ENCODE measurements at regions not wholly inside any gene's neighbourhood (a gene's known extent, or its start where the extent isn't known, plus 50 kb on each side); places are given as distances from the start of the nearest gene placed in this dataset.
"Not testable (repeated sequence)": the region's sequence is repeated elsewhere in the genome, so short reads cannot be mapped to it uniquely, and the experiment has no call there.

DNA sequence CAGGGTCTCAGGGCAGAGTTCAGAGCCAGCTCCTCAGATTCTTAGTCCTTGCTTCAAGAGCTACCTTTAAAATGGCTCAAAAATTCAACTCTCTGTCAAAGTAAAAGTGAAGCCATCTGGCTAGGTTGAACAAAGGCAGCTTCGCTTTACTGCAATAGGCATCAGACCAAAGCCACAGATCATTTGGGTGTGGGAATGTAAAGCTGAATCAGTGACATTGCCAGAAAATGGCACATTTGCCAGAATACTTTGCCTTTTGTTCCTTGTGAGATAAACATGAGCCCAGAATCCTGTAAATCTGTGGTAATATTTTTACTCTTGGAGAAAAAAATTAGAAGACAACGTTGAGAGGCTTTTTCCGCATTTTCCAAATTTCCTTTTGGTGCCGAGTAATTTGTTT is 210.5 kb downstream of the PALM2AKAP2 start:
- no peak overlapping the region for H3K4me3 ChIP-seq (ENCODE audit: low read depth in 1 of 2, low read length in 2 of 2)
- peaks cover 0 to 3% of the 10 kb centered on the region in 2 donors for H3K9me3 ChIP-seq (ENCODE audit: control insufficient read depth in 1 of 2, low read length in 2 of 2)
- no peaks in the 10 kb centered on the region for H3K4me1 ChIP-seq (ENCODE audit: control insufficient read depth in 1 of 2, insufficient read depth in 2 of 2, low read length in 2 of 2)
- H3K36me3 ChIP-seq (ENCODE audit: control insufficient read depth in 1 of 2, insufficient read depth in 2 of 2, low read length in 2 of 2), result no peaks in the 10 kb centered on the region
- no peaks in the 10 kb centered on the region for H3K27me3 ChIP-seq (ENCODE audit: low read depth, low read length)
- no peak overlapping the region for H3K27ac ChIP-seq (ENCODE audit: low read length)

DNA sequence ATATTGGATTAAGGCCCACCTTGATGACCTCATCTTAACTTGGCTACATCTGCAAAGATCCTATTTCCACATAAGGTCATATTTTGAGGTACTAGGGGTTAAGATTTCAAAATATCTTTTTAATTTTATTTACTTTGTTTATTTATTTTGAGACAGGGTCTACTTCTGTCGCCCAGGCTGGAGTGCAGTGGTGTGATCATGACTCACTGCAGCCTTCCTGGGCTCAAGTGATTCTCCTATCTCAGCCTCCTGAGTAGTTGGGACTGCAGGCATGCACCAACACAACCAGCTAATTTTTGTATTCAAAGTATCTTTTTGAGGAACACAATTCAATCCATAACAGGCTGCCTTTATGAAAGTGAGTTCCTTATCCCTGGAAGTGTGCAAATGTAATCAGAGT is 212.3 kb downstream of the PALM2AKAP2 start:
- Histone ChIP-seq H3K4me3 (ENCODE audit: low read depth in 1 of 2, low read length in 2 of 2) (no peak overlapping the region), H3K9me3 (ENCODE audit: control insufficient read depth in 1 of 2, low read length in 2 of 2) (peaks cover 0 to 3% of the 10 kb centered on the region in 2 donors)

GRCh38 chr9:109993250-109993978 is 213.4 kb downstream of the PALM2AKAP2 start:
- Histone ChIP-seq H3K9me3 (ENCODE audit: control insufficient read depth in 1 of 2, low read length in 2 of 2) (no peaks in the 10 kb centered on the region), H3K4me1 (ENCODE audit: control insufficient read depth in 1 of 2, insufficient read depth in 2 of 2, low read length in 2 of 2) (no peaks in the 10 kb centered on the region), H3K27me3 (ENCODE audit: low read depth, low read length) (no peaks in the 10 kb centered on the region), H3K4me3 (ENCODE audit: low read depth in 1 of 2, low read length in 2 of 2) (no peak overlapping the region), H3K27ac (ENCODE audit: low read length) (no peak overlapping the region), H3K36me3 (ENCODE audit: control insufficient read depth in 1 of 2, insufficient read depth in 2 of 2, low read length in 2 of 2) (no peaks in the 10 kb centered on the region)

More for the DNA sequence above, 212.3 kb downstream of the PALM2AKAP2 start:
- Histone ChIP-seq H3K27ac (ENCODE audit: low read length) (no peak overlapping the region), H3K4me1 (ENCODE audit: control insufficient read depth in 1 of 2, insufficient read depth in 2 of 2, low read length in 2 of 2) (no peaks in the 10 kb centered on the region), H3K27me3 (ENCODE audit: low read depth, low read length) (no peaks in the 10 kb centered on the region), H3K36me3 (ENCODE audit: control insufficient read depth in 1 of 2, insufficient read depth in 2 of 2, low read length in 2 of 2) (no peaks in the 10 kb centered on the region)

DNA sequence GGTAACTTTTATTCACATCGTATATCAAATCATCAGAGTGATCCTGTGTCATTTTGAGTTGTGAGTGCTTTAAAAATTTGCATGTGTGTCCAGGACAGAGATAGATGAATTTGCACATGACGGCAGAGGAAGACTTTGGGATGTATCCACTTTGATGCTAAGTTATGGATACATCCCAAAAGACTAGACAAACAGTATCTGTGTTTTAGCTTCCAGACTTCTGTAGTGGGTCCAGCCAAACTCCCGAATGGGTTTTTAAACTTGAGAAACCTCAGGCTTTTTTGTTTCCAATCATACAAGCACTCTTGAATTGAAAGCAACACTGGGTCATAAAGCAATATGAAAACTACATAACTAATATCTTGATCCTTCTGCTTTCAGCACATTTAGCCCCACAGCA is 213.8 kb downstream of the C9orf152 start:
- no peak overlapping the region for H3K27ac ChIP-seq (ENCODE audit: low read length)
- no peaks in the 10 kb centered on the region for H3K36me3 ChIP-seq (ENCODE audit: control insufficient read depth in 1 of 2, insufficient read depth in 2 of 2, low read length in 2 of 2)
- H3K27me3 ChIP-seq (ENCODE audit: low read depth, low read length), result no peaks in the 10 kb centered on the region
- no peaks in the 10 kb centered on the region for H3K4me1 ChIP-seq (ENCODE audit: control insufficient read depth in 1 of 2, insufficient read depth in 2 of 2, low read length in 2 of 2)
- no peak overlapping the region for H3K4me3 ChIP-seq (ENCODE audit: low read depth in 1 of 2, low read length in 2 of 2)
- H3K9me3 ChIP-seq (ENCODE audit: control insufficient read depth in 1 of 2, low read length in 2 of 2), result no peaks in the 10 kb centered on the region

DNA sequence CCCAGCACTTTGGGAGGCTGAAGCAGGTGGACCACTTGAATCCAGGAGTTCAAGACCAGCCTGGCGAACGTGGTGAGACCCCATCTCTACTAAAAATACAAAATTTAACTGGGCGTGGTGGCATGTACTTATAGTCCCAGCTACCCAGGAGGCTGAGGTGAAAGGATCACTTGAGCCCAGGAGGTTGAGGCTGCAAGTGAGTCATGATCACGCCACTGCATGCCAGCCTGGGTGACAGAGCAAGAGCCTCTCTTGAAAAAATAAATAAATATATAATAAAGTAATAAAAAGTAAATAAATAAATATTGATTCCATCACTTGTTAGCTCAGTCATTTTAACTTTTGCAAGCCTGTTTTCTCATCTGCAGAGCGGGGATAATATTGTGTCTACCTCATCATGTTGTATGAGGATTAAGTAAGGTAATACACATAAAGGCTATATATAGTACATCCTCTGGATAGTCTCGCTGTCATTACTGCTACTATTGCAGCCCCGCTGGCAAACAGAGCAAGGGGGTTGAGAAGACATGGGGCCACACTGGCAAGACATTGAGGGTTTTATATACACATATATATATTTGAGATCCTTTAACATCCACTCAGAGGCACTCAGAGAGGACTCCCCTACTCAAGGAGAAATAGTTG is 210.9 kb downstream of the C9orf152 start:
- Histone ChIP-seq H3K27ac (ENCODE audit: low read length) (no peak overlapping the region), H3K4me1 (ENCODE audit: control insufficient read depth in 1 of 2, insufficient read depth in 2 of 2, low read length in 2 of 2) (no peaks in the 10 kb centered on the region), H3K36me3 (ENCODE audit: control insufficient read depth in 1 of 2, insufficient read depth in 2 of 2, low read length in 2 of 2) (no peaks in the 10 kb centered on the region), H3K27me3 (ENCODE audit: low read depth, low read length) (no peaks in the 10 kb centered on the region), H3K9me3 (ENCODE audit: control insufficient read depth in 1 of 2, low read length in 2 of 2) (no peaks in the 10 kb centered on the region), H3K4me3 (ENCODE audit: low read depth in 1 of 2, low read length in 2 of 2) (no peak overlapping the region)

GRCh38 chr9:109997682-109998081 is 210.3 kb downstream of the C9orf152 start:
- no peaks in the 10 kb centered on the region for H3K9me3 ChIP-seq (ENCODE audit: control insufficient read depth in 1 of 2, low read length in 2 of 2)
- no peaks in the 10 kb centered on the region for H3K27me3 ChIP-seq (ENCODE audit: low read depth, low read length)
- no peaks in the 10 kb centered on the region for H3K4me1 ChIP-seq (ENCODE audit: control insufficient read depth in 1 of 2, insufficient read depth in 2 of 2, low read length in 2 of 2)
- no peaks in the 10 kb centered on the region for H3K36me3 ChIP-seq (ENCODE audit: control insufficient read depth in 1 of 2, insufficient read depth in 2 of 2, low read length in 2 of 2)
- H3K4me3 ChIP-seq (ENCODE audit: low read depth in 1 of 2, low read length in 2 of 2), result no peak overlapping the region
- no peak overlapping the region for H3K27ac ChIP-seq (ENCODE audit: low read length)

- not testable (repeated sequence) for H3K9me3 ChIP-seq (ENCODE audit: control insufficient read depth in 1 of 2, low read length in 2 of 2); H3K27me3 ChIP-seq (ENCODE audit: low read depth, low read length); H3K27ac ChIP-seq (ENCODE audit: low read length)
Observed at GRCh38 chr9:110005521-110005920, 202.4 kb downstream of the C9orf152 start.

DNA sequence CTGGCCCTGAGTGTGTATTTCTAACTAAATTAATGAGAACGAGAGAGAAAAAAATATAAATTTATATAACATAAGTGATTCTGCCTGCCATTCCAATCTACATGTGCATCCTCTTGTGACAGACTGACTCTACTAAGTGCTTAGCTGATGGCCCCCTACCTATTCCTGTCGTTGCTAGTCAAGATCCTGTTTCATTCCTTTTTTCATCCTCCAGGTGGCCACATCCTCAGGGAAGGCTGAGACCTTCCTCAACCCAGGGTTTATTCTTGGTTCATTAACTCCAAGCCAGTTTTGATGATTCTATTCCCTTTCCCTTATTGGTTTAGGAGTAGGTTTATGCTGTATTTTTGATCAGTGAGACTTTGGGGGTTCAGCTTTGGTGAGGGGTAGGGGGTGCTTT is 201.3 kb downstream of the C9orf152 start:
- H3K4me3 ChIP-seq (ENCODE audit: low read depth in 1 of 2, low read length in 2 of 2), result no peak overlapping the region
- H3K36me3 ChIP-seq (ENCODE audit: control insufficient read depth in 1 of 2, insufficient read depth in 2 of 2, low read length in 2 of 2), result no peaks in the 10 kb centered on the region
- no peaks in the 10 kb centered on the region for H3K4me1 ChIP-seq (ENCODE audit: control insufficient read depth in 1 of 2, insufficient read depth in 2 of 2, low read length in 2 of 2)
- H3K9me3 ChIP-seq (ENCODE audit: control insufficient read depth in 1 of 2, low read length in 2 of 2), result no peaks in the 10 kb centered on the region
- no peak overlapping the region for H3K27ac ChIP-seq (ENCODE audit: low read length)
- H3K27me3 ChIP-seq (ENCODE audit: low read depth, low read length), result no peaks in the 10 kb centered on the region

More at GRCh38 chr9:110005521-110005920, 202.4 kb downstream of the C9orf152 start:
- not testable (repeated sequence) for H3K4me3 ChIP-seq (ENCODE audit: low read depth in 1 of 2, low read length in 2 of 2); H3K4me1 ChIP-seq (ENCODE audit: control insufficient read depth in 1 of 2, insufficient read depth in 2 of 2, low read length in 2 of 2); H3K36me3 ChIP-seq (ENCODE audit: control insufficient read depth in 1 of 2, insufficient read depth in 2 of 2, low read length in 2 of 2)

- Histone ChIP-seq H3K36me3 (ENCODE audit: control insufficient read depth in 1 of 2, insufficient read depth in 2 of 2, low read length in 2 of 2) (no peaks in the 10 kb centered on the region), H3K4me1 (ENCODE audit: control insufficient read depth in 1 of 2, insufficient read depth in 2 of 2, low read length in 2 of 2) (no peaks in the 10 kb centered on the region), H3K4me3 (ENCODE audit: low read depth in 1 of 2, low read length in 2 of 2) (no peak overlapping the region), H3K27ac (ENCODE audit: low read length) (no peak overlapping the region), H3K9me3 (ENCODE audit: control insufficient read depth in 1 of 2, low read length in 2 of 2) (no peaks in the 10 kb centered on the region), H3K27me3 (ENCODE audit: low read depth, low read length) (no peaks in the 10 kb centered on the region)
Observed at GRCh38 chr9:110007477-110008270, 200.3 kb downstream of the C9orf152 start.

DNA sequence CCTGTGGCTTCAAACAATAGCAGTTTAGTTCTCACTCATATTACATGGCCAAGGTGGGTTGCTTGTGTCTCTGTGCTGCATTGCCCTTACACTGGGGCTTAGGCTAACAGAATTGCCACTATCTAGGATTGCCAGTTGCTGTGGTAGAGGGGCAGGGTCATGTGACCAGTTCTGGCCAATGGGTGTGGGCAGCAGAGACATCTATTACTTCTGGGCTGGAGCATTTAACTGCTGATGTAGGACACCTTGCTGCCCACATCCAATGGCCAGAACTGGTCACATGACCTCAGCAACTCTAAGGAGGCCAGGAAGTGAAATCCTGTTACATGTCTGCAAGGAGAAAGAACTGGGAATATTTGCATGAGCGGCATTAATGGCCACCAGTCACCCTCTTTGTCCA is 199.3 kb downstream of the C9orf152 start:
- Histone ChIP-seq H3K4me3 (ENCODE audit: low read depth in 1 of 2, low read length in 2 of 2) (no peak overlapping the region), H3K27me3 (ENCODE audit: low read depth, low read length) (no peaks in the 10 kb centered on the region), H3K36me3 (ENCODE audit: control insufficient read depth in 1 of 2, insufficient read depth in 2 of 2, low read length in 2 of 2) (no peaks in the 10 kb centered on the region), H3K9me3 (ENCODE audit: control insufficient read depth in 1 of 2, low read length in 2 of 2) (no peaks in the 10 kb centered on the region), H3K4me1 (ENCODE audit: control insufficient read depth in 1 of 2, insufficient read depth in 2 of 2, low read length in 2 of 2) (no peaks in the 10 kb centered on the region), H3K27ac (ENCODE audit: low read length) (no peak overlapping the region)

GRCh38 chr9:110011628-110012320 is 196.2 kb downstream of the C9orf152 start:
- Histone ChIP-seq H3K4me1 (ENCODE audit: control insufficient read depth in 1 of 2, insufficient read depth in 2 of 2, low read length in 2 of 2) (no peaks in the 10 kb centered on the region), H3K27ac (ENCODE audit: low read length) (no peak overlapping the region), H3K9me3 (ENCODE audit: control insufficient read depth in 1 of 2, low read length in 2 of 2) (no peaks in the 10 kb centered on the region), H3K4me3 (ENCODE audit: low read depth in 1 of 2, low read length in 2 of 2) (no peak overlapping the region), H3K27me3 (ENCODE audit: low read depth, low read length) (no peaks in the 10 kb centered on the region), H3K36me3 (ENCODE audit: control insufficient read depth in 1 of 2, insufficient read depth in 2 of 2, low read length in 2 of 2) (no peaks in the 10 kb centered on the region)
